ENCODE measurements at regions not wholly inside any gene's neighbourhood (a gene's known extent, or its start where the extent isn't known, plus 50 kb on each side); places are given as distances from the start of the nearest gene placed in this dataset.
A peak's percentile ranks its signal among the peaks of the same experiment; 100 is the strongest.

GRCh38 chr4:125243789-125244397 is 70.9 kb upstream of the FAT4 start:
- Histone ChIP-seq H3K9ac (ENCODE audit: insufficient read depth in 1 of 2, low read length in 2 of 2) (no peak overlapping the region), H3K27me3 (ENCODE audit: control insufficient read depth in 3 of 3, insufficient read depth in 3 of 3, low read length in 2 of 3) (no peaks in the 10 kb centered on the region), H3K27ac (ENCODE audit: low read depth in 1 of 2, low read length in 1 of 2) (no peak overlapping the region), H3K9me3 (ENCODE audit: control insufficient read depth in 4 of 4, insufficient read depth in 3 of 4, low read length in 3 of 4) (no peaks in the 10 kb centered on the region), H3K4me1 (ENCODE audit: control insufficient read depth in 5 of 5, insufficient read depth in 5 of 5, low read length in 5 of 5) (no peaks in the 10 kb centered on the region), H3K4me3 (no peak overlapping the region), H3K36me3 (ENCODE audit: control insufficient read depth in 4 of 4, insufficient read depth in 4 of 4, low read length in 4 of 4) (no peaks in the 10 kb centered on the region)
- WGBS, 2 donors = 65 to 81% methylated on average over 3 of the region's 3 CpGs
- no peak for ATAC-seq (ENCODE audit: insufficient read depth, low FRiP score)
- DNase-seq = no peak
- no peak for TF ChIP-seq CTCF (IDR thresholded peaks at IDR 0.05; ENCODE audit: control extremely low read depth, extremely low read depth)

- Histone ChIP-seq H3K27ac (ENCODE audit: low read depth in 1 of 2, low read length in 1 of 2) (no peak overlapping the region), H3K9ac (ENCODE audit: insufficient read depth in 1 of 2, low read length in 2 of 2) (no peak overlapping the region), H3K27me3 (ENCODE audit: control insufficient read depth in 3 of 3, insufficient read depth in 3 of 3, low read length in 2 of 3) (no peaks in the 10 kb centered on the region), H3K36me3 (ENCODE audit: control insufficient read depth in 4 of 4, insufficient read depth in 4 of 4, low read length in 4 of 4) (no peaks in the 10 kb centered on the region), H3K9me3 (ENCODE audit: control insufficient read depth in 4 of 4, insufficient read depth in 3 of 4, low read length in 3 of 4) (no peaks in the 10 kb centered on the region), H3K4me3 (no peak overlapping the region), H3K4me1 (ENCODE audit: control insufficient read depth in 5 of 5, insufficient read depth in 5 of 5, low read length in 5 of 5) (no peaks in the 10 kb centered on the region)
- ATAC-seq (ENCODE audit: insufficient read depth, low FRiP score) (no peak), DNase-seq (peak in 1 of 3 donors; percentile 39)
- no peak for TF ChIP-seq CTCF (IDR thresholded peaks at IDR 0.05; ENCODE audit: control extremely low read depth, extremely low read depth)
- 73 to 77% methylated on average over 4 of the region's 4 CpGs for WGBS, 2 donors
These were observed 78.8 kb upstream of the FAT4 start for GRCh38 chr4:125235971-125236370.

- no peaks in the 10 kb centered on the region for H3K27me3 ChIP-seq (ENCODE audit: control insufficient read depth in 3 of 3, insufficient read depth in 3 of 3, low read length in 2 of 3)
- WGBS, 2 donors = 84 to 93% methylated on average over 1 of the region's 1 CpG
- no peak overlapping the region for H3K27ac ChIP-seq (ENCODE audit: low read depth in 1 of 2, low read length in 1 of 2)
- ATAC-seq (ENCODE audit: insufficient read depth, low FRiP score) (no peak), DNase-seq (no peak)
- no peak overlapping the region for H3K4me3 ChIP-seq
- H3K4me1 ChIP-seq (ENCODE audit: control insufficient read depth in 5 of 5, insufficient read depth in 5 of 5, low read length in 5 of 5) = no peaks in the 10 kb centered on the region
- no peaks in the 10 kb centered on the region for H3K36me3 ChIP-seq (ENCODE audit: control insufficient read depth in 4 of 4, insufficient read depth in 4 of 4, low read length in 4 of 4)
- H3K9ac ChIP-seq (ENCODE audit: insufficient read depth in 1 of 2, low read length in 2 of 2) = no peak overlapping the region
- peaks cover 0 to 2% (median 0%) of the 10 kb centered on the region in 4 donors for H3K9me3 ChIP-seq (ENCODE audit: control insufficient read depth in 4 of 4, insufficient read depth in 3 of 4, low read length in 3 of 4)
- TF ChIP-seq CTCF (IDR thresholded peaks at IDR 0.05; ENCODE audit: control extremely low read depth, extremely low read depth) = no peak
These were observed 83.1 kb upstream of the FAT4 start for GRCh38 chr4:125231661-125232060.

- 97 to 98% methylated on average over 35 of the region's 35 CpGs for WGBS, 2 donors
- TF ChIP-seq CTCF (IDR thresholded peaks at IDR 0.05; ENCODE audit: control extremely low read depth, extremely low read depth) = no peak
These were observed 85.1 kb upstream of the FAT4 start for GRCh38 chr4:125229596-125230058.

More at GRCh38 chr4:125229596-125230058, 85.1 kb upstream of the FAT4 start:
- Histone ChIP-seq H3K9ac (ENCODE audit: insufficient read depth in 1 of 2, low read length in 2 of 2) (no peak overlapping the region), H3K27me3 (ENCODE audit: control insufficient read depth in 3 of 3, insufficient read depth in 3 of 3, low read length in 2 of 3) (no peaks in the 10 kb centered on the region), H3K36me3 (ENCODE audit: control insufficient read depth in 4 of 4, insufficient read depth in 4 of 4, low read length in 4 of 4) (no peaks in the 10 kb centered on the region), H3K4me1 (ENCODE audit: control insufficient read depth in 5 of 5, insufficient read depth in 5 of 5, low read length in 5 of 5) (no peaks in the 10 kb centered on the region), H3K9me3 (ENCODE audit: control insufficient read depth in 4 of 4, insufficient read depth in 3 of 4, low read length in 3 of 4) (peaks cover 0 to 2% (median 0%) of the 10 kb centered on the region in 4 donors), H3K4me3 (no peak overlapping the region), H3K27ac (ENCODE audit: low read depth in 1 of 2, low read length in 1 of 2) (no peak overlapping the region)
- DNase-seq (no peak), ATAC-seq (ENCODE audit: insufficient read depth, low FRiP score) (no peak)

All from lung (tissue), 11 donors.